Spleen (tissue), 11 donors: ENCODE measurements at regions not wholly inside any gene's neighbourhood (a gene's known extent, or its start where the extent isn't known, plus 50 kb on each side); places are given as distances from the start of the nearest gene placed in this dataset.

Experiments
- DNase-seq: peaks from one replicate; pipeline ENCODE4 v3.0.0-alpha.2; 2020
- H3K27ac ChIP-seq, 8 donors: fragments of 200-600 bp; sonication (generic) in 7 of 8; 1 replicate in 4 of 8; 2 replicates in 4 of 8; pipeline versions ENCODE4 v1.5.0 to v1.8.0; 2016 to 2021; ENCODE audit warnings: inconsistent platforms in 4 of 8, mild to moderate bottlenecking in 4 of 8, moderate library complexity in 1 of 8
- H3K27me3 ChIP-seq, 7 donors: fragments of 200-600 bp; sonication (generic) in 6 of 7; replicated peaks in 1 of 7; 1 replicate in 4 of 7; 2 replicates in 3 of 7; pipeline versions ENCODE4 v1.5.0 to v1.8.0; 2016 to 2021; ENCODE audit warnings: inconsistent platforms in 3 of 7, mild to moderate bottlenecking in 1 of 7
- H3K36me3 ChIP-seq, 6 donors: fragments of 200-600 bp; sonication (generic) in 5 of 6; 1 replicate in 4 of 6; 2 replicates in 2 of 6; pipeline versions ENCODE4 v1.5.0 to v1.8.0; 2016 to 2021; ENCODE audit warnings: inconsistent platforms in 2 of 6
- H3K4me1 ChIP-seq, 6 donors: fragments of 200-600 bp; sonication (generic) in 5 of 6; 1 replicate in 3 of 6; 2 replicates in 3 of 6; pipeline versions ENCODE4 v1.5.0 to v1.8.0; 2016 to 2021; ENCODE audit warnings: inconsistent platforms in 3 of 6
- H3K4me3 ChIP-seq, 8 donors: fragments of 200-600 bp; sonication (generic) in 7 of 8; 1 replicate in 4 of 8; 2 replicates in 4 of 8; pipeline versions ENCODE4 v1.5.0 to v1.8.0; 2016 to 2021; ENCODE audit warnings: inconsistent platforms in 4 of 8, mild to moderate bottlenecking in 4 of 8, moderate library complexity in 2 of 8
- H3K9me3 ChIP-seq, 8 donors: fragments of 200-600 bp; sonication (generic) in 7 of 8; 1 replicate in 4 of 8; 2 replicates in 4 of 8; pipeline versions ENCODE4 v1.5.0 to v1.8.0; 2016 to 2021; ENCODE audit warnings: inconsistent platforms in 4 of 8
- CTCF ChIP-seq, 11 experiments: fragments of 200-600 bp in 7 of 11; fragments of 450-650 bp in 4 of 11; sonication (generic) in 4 of 11; IDR thresholded peaks in 8 of 11; conservative IDR thresholded peaks in 3 of 11; 1 replicate in 7 of 11; 2 replicates in 4 of 11; pipeline versions ENCODE4 v1.4.0 to v1.8.0; 2016 to 2021; ENCODE audit warnings: antibody characterized with exemption in 11 of 11, inconsistent platforms in 4 of 11, mild to moderate bottlenecking in 1 of 11
- POLR2A ChIP-seq, 3 donors: fragments of 450-650 bp; IDR thresholded peaks; one replicate each; pipeline ENCODE4 v1.5.1; 2017; ENCODE audit warnings: antibody characterized with exemption in 3 of 3, mild to moderate bottlenecking in 1 of 3
- POLR2AphosphoS5 ChIP-seq, 3 donors: sonication (generic); formaldehyde crosslinking; IDR thresholded peaks; one replicate each; pipeline ENCODE4 v1.5.1; 2017; ENCODE audit warnings: antibody characterized with exemption in 3 of 3
- WGBS, 5 donors: extraction: QIAGEN DNeasy Blood & Tissue Kit in 3 of 5; methylation state at CpG; one replicate each; pipeline versions ENCODE4 v1.1.5 to v1.1.7; 2013 to 2018; 5-methylcytosine and 5-hydroxymethylcytosine counted together
- intact Hi-C: fragments of 100-400 bp; cut with DNase I; formaldehyde crosslinking; loops from one replicate; pipeline ENCODE4 v1.15.0; 2023; ENCODE audit warnings: low total_unique reads
- donor health status: healthy with polysubstance abuse.
- donor health status: DM: no; HTN: no; CAD: no; lungs with moderate emphysema.
- donor health status: DM: no; HTN: no; CAD: no.
- donor health status: Bipolar disorder and iron deficiency.
- donor health status: healthy.
- donor health status: DM: no; HTN: no; CAD: no.
- donor health status: DM: yes; HTN: yes; CAD: no.

- DNase-seq: no peak
- TF ChIP-seq POLR2A (IDR thresholded peaks at IDR 0.05): no peak
- TF ChIP-seq CTCF (IDR thresholded peaks at IDR 0.05 in 8 of 11, conservative IDR thresholded peaks at IDR 0.05 in 3 of 11): no peak
- no peak for TF ChIP-seq POLR2AphosphoS5 (IDR thresholded peaks at IDR 0.05)
- Histone ChIP-seq H3K4me3 (no peak overlapping the region), H3K4me1 (no peaks in the 10 kb centered on the region), H3K27me3 (no peaks in the 10 kb centered on the region), H3K27ac (no peak overlapping the region), H3K9me3 (no peaks in the 10 kb centered on the region), H3K36me3 (no peaks in the 10 kb centered on the region)
- 86 to 100% (median 91%) methylated on average over 1 of the region's 1 CpG for WGBS, 5 donors
- intact Hi-C loops: no loop called here
Observed at GRCh38 chr6:22409486-22409885, 112.7 kb upstream of the PRL start.

DNA sequence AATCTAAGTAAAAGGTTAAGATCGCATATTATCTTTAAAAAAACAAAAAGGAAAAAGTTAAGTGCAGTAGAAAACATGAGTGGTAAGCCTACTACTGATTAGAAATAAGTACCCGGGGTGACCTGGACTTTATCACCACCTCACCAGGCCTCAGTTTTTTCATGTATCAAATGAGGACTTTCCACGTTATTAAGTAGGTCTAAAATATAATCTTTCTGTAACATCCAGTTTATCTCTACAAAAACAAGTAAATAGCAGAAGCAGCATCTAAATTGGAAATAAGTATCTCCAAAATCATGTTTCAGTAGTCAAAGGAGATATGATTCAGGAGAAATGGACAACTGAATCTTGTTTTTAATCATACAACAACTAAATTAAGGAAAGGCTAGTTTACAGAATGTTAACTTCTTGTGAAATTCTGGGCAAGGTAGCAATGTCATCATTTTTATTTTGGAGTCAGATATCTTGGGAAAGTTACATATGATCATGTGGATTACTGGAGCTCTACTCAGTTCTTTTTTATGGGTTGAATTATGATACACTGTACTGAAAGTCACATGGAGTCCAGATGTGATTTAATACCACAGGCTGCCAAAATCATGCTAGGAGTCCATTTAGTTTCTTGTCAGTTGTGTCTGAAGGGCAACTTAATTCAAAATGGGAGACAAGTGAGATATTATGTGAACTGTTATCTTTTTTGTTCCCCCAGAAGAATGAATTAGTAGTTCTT lies 114.7 kb upstream of the PRL start:
- TF ChIP-seq POLR2A (IDR thresholded peaks at IDR 0.05) (no peak), CTCF (IDR thresholded peaks at IDR 0.05 in 8 of 11, conservative IDR thresholded peaks at IDR 0.05 in 3 of 11) (no peak), POLR2AphosphoS5 (IDR thresholded peaks at IDR 0.05) (no peak)
- intact Hi-C loops: no loop called here
- no peaks in the 10 kb centered on the region for H3K4me1 ChIP-seq
- no peaks in the 10 kb centered on the region for H3K9me3 ChIP-seq
- no peaks in the 10 kb centered on the region for H3K27me3 ChIP-seq
- H3K4me3 ChIP-seq: no peak overlapping the region
- H3K27ac ChIP-seq: no peak overlapping the region
- no peak for DNase-seq
- WGBS, 5 donors: 84 to 95% (median 87%) methylated on average over 3 of the region's 3 CpGs
- H3K36me3 ChIP-seq: no peaks in the 10 kb centered on the region

DNA sequence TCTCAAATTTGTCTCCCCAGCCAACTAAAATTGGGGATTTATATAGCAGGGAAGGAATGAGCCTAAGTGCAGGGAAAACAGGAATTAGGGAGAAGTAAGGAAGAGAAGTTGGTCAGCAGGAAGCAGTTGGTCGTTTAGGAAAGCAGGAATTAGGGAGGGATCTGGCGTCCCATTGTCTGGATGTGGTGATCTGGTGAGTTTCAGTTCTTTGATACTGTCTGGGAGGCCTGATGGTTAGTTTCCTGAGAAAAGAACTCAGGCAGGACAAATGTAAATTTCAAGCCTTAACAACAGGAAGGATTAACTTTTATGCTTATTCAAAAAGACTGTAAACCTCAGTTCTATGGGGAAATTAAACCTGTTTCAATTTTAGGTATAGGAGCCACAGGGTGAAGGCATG lies 116.2 kb upstream of the PRL start:
- no peak for TF ChIP-seq POLR2A (IDR thresholded peaks at IDR 0.05)
- no peak for TF ChIP-seq CTCF (IDR thresholded peaks at IDR 0.05 in 8 of 11, conservative IDR thresholded peaks at IDR 0.05 in 3 of 11)
- no peak for TF ChIP-seq POLR2AphosphoS5 (IDR thresholded peaks at IDR 0.05)
- peaks cover 0 to 8% (median 2%) of the 10 kb centered on the region in 8 donors for H3K9me3 ChIP-seq
- H3K27me3 ChIP-seq: no peaks in the 10 kb centered on the region
- WGBS, 5 donors: 50 to 65% (median 64%) methylated on average over 2 of the region's 2 CpGs
- no peaks in the 10 kb centered on the region for H3K36me3 ChIP-seq
- intact Hi-C loops: no loop called here
- H3K4me1 ChIP-seq: no peaks in the 10 kb centered on the region
- no peak overlapping the region for H3K4me3 ChIP-seq
- DNase-seq: no peak
- no peak overlapping the region for H3K27ac ChIP-seq

DNA sequence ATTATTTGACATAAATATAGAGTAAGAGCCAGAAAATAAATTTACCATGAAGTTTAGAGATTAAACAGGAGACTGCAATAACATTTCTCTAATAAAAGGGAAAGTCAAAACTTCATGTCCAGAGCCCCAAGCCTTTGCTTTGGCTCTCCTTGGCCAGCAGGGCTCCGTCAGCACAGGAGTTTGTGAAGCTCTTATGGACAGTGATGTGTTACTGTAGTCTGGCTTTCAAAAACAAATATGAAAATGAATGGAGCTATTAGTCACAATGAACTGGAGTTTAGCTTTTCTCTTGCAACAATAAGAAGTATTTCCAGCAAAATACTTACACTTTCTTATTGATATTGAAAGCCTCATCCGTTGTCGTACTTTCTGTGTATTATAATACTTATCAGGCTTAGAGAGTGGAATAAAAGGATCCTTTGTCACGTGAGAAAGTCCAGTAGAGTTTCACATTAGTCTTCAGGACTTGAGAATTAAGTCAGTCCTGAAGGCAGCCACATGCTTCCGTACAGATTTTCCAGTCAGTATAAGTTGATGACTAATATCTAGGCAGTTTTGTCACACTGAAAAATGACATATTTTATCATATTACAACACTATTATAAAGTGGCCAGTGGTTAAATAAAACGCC lies 117.0 kb upstream of the PRL start:
- WGBS, 5 donors: 71 to 88% (median 81%) methylated on average over 6 of the region's 6 CpGs
- Histone ChIP-seq H3K27me3 (no peaks in the 10 kb centered on the region), H3K4me1 (no peaks in the 10 kb centered on the region), H3K9me3 (peaks cover 0 to 16% (median 10%) of the 10 kb centered on the region in 8 donors), H3K4me3 (no peak overlapping the region), H3K27ac (no peak overlapping the region), H3K36me3 (no peaks in the 10 kb centered on the region)
- DNase-seq: no peak
- TF ChIP-seq CTCF (IDR thresholded peaks at IDR 0.05 in 8 of 11, conservative IDR thresholded peaks at IDR 0.05 in 3 of 11) (no peak), POLR2AphosphoS5 (IDR thresholded peaks at IDR 0.05) (no peak)
- intact Hi-C loops: no loop called here
